Astrocyte (in vitro differentiated cells and primary cell): ENCODE measurements at regions not wholly inside any gene's neighbourhood (a gene's known extent, or its start where the extent isn't known, plus 50 kb on each side); places are given as distances from the start of the nearest gene placed in this dataset.

Experiments used
- EZH2 ChIP-seq: IDR thresholded peaks from 2 replicates; pipeline ENCODE4 v1.6.1; 2012; ENCODE audit warnings: mild to moderate bottlenecking, low read length, inconsistent platforms; ENCODE audit not compliant: insufficient read depth
- TF ChIP-seq, protein P1 (sequence below): IDR thresholded peaks from 2 replicates; pipeline ENCODE4 v1.5.1; 2011; ENCODE audit warnings: low read depth, mild to moderate bottlenecking, inconsistent platforms, low read length, moderate library complexity; ENCODE audit not compliant: insufficient read depth

DNA sequence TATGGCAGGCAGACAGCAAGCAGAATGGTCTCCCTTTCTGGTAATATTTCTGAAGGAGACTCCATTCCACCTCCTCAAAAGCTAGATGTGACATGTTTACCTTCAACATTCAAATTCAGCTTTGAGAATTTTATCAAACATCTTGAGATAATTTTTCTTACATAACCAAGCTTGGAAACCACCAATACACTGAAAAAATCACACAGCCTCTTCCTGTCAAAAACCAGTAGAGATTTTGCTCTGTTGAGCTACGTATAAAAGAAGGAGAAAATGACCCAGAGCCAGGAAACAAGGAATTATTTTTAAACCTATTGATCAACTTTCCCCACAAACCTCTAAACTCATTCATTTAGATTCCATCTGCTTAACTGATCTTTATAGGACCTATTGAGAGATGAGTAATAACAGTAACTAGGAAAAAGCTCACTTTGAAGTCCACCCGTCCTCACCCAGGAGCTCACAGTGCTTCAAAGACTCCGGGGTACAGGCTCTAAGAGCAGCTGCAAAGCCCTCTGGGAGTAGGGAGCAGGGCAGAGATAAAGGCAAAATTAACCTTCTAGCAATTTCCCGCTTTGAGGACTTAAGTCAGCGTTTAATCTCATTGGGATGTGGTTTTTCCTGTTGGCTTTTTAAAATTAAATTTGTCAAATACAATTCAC is 318.2 kb upstream of the RASGEF1B start:
- TF ChIP-seq, protein P1, sequence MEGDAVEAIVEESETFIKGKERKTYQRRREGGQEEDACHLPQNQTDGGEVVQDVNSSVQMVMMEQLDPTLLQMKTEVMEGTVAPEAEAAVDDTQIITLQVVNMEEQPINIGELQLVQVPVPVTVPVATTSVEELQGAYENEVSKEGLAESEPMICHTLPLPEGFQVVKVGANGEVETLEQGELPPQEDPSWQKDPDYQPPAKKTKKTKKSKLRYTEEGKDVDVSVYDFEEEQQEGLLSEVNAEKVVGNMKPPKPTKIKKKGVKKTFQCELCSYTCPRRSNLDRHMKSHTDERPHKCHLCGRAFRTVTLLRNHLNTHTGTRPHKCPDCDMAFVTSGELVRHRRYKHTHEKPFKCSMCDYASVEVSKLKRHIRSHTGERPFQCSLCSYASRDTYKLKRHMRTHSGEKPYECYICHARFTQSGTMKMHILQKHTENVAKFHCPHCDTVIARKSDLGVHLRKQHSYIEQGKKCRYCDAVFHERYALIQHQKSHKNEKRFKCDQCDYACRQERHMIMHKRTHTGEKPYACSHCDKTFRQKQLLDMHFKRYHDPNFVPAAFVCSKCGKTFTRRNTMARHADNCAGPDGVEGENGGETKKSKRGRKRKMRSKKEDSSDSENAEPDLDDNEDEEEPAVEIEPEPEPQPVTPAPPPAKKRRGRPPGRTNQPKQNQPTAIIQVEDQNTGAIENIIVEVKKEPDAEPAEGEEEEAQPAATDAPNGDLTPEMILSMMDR: no peak
- TF ChIP-seq EZH2: no peak
